IMR-90 (cell line): ENCODE measurements at regions not wholly inside any gene's neighbourhood (a gene's known extent, or its start where the extent isn't known, plus 50 kb on each side); places are given as distances from the start of the nearest gene placed in this dataset.

ENCODE experiments used
- ATAC-seq: fragments of 200-7000 bp; cut with Tn5 transposase; 2 replicates; pipeline ENCODE4 v1.9.1; 2020; ENCODE audit warnings: low read depth, mild to moderate bottlenecking, moderate library complexity
- BruUV-seq: library from RNA; stranded (reverse); fragments of 400-500 nt; replicated peaks from 2 replicates; lab custom pipeline; 2021; lab: Mats Ljungman, UMichigan
- CTCF ChIA-PET: fragments of 300-600 bp; formaldehyde crosslinking; extraction: SDS; loops from one replicate; lab custom pipeline; 2021; ENCODE audit warnings: antibody characterized with exemption; lab: Yijun Ruan, JAX
- POLR2A ChIA-PET: fragments of 300-600 bp; sonication (Branson Sonifier 250); formaldehyde crosslinking; loops from one replicate; lab custom pipeline; 2022; ENCODE audit warnings: antibody characterized with exemption; ENCODE audit not compliant: unreplicated experiment; lab: Charles Lee
- DNase-seq: peaks from one replicate; pipeline ENCODE4 v3.0.0; 2013
- H2AFZ ChIP-seq: replicated peaks from 2 replicates; pipeline ENCODE3; 2013; ENCODE audit warnings: low read length, mild to moderate bottlenecking; ENCODE audit not compliant: poor library complexity
- H2AK5ac ChIP-seq: 2 replicates; pipeline ENCODE4 v1.6.1; 2013; ENCODE audit warnings: low read depth, low read length, inconsistent platforms
- H2AK9ac ChIP-seq: replicated peaks from 2 replicates; pipeline ENCODE3; 2013; ENCODE audit warnings: mild to moderate bottlenecking, low read depth, low read length, moderate library complexity; ENCODE audit not compliant: poor library complexity
- H2BK120ac ChIP-seq: 2 replicates; pipeline ENCODE4 v1.6.1; 2013; ENCODE audit warnings: low read depth, low read length, inconsistent platforms
- H2BK15ac ChIP-seq: 3 replicates; pipeline ENCODE4 v1.6.1; 2013; ENCODE audit warnings: low read depth, low read length, inconsistent platforms
- H2BK20ac ChIP-seq: 2 replicates; pipeline ENCODE4 v1.6.1; 2013; ENCODE audit warnings: low read depth, mild to moderate bottlenecking, inconsistent platforms, low read length, moderate library complexity
- H2BK5ac ChIP-seq: 2 replicates; pipeline ENCODE4 v1.6.1; 2013; ENCODE audit warnings: mild to moderate bottlenecking, low read depth, low read length, inconsistent platforms; ENCODE audit not compliant: poor library complexity, severe bottlenecking
- H3K14ac ChIP-seq: replicated peaks from 2 replicates; pipeline ENCODE4 v1.6.1; 2013; ENCODE audit warnings: low read depth, low read length, inconsistent platforms
- H3K18ac ChIP-seq: 2 replicates; pipeline ENCODE4 v1.6.1; 2013; ENCODE audit warnings: low read depth, low read length, control low read depth
- H3K23ac ChIP-seq: 2 replicates; pipeline ENCODE4 v1.6.1; 2013; ENCODE audit warnings: low read depth, low read length, inconsistent platforms
- H3K27ac ChIP-seq: 2 replicates; pipeline ENCODE4 v1.5.1; 2013; ENCODE audit warnings: mild to moderate bottlenecking, control low read depth, low read length; ENCODE audit not compliant: insufficient read depth
- H3K27me3 ChIP-seq: 2 replicates; pipeline ENCODE4 v1.6.1; 2013; ENCODE audit warnings: low read length; ENCODE audit not compliant: control insufficient read depth, insufficient read depth
- H3K36me3 ChIP-seq: 2 replicates; pipeline ENCODE4 v1.6.1; 2013; ENCODE audit warnings: low read length, mixed read lengths; ENCODE audit not compliant: control insufficient read depth, insufficient read depth
- H3K4ac ChIP-seq: 2 replicates; pipeline ENCODE4 v1.6.1; 2013; ENCODE audit warnings: low read depth, low read length, inconsistent platforms
- H3K4me1 ChIP-seq: 2 replicates; pipeline ENCODE4 v1.6.1; 2013; ENCODE audit warnings: low read length, mixed read lengths; ENCODE audit not compliant: control insufficient read depth, insufficient read depth
- H3K4me2 ChIP-seq: 2 replicates; pipeline ENCODE4 v1.6.1; 2013; ENCODE audit warnings: low read depth, mild to moderate bottlenecking, control low read depth, low read length, moderate library complexity
- H3K4me3 ChIP-seq: 2 replicates; pipeline ENCODE4 v1.5.1; 2013; ENCODE audit warnings: low read depth, mild to moderate bottlenecking, control low read depth, low read length, moderate library complexity; ENCODE audit not compliant: insufficient read depth
- H3K56ac ChIP-seq: 2 replicates; pipeline ENCODE4 v1.6.1; 2013; ENCODE audit warnings: low read length, inconsistent platforms; ENCODE audit not compliant: insufficient read depth; ENCODE audit errors: extremely low read depth
- H3K79me1 ChIP-seq, 2 experiments: 2 replicates each; pipeline ENCODE4 v1.6.1; 2013; ENCODE audit warnings: low read length in 2 of 2, inconsistent platforms in 1 of 2, low read depth in 1 of 2
- H3K9ac ChIP-seq: 2 replicates; pipeline ENCODE4 v1.6.1; 2013; ENCODE audit warnings: low read depth, low read length, control low read depth
- H3K9me1 ChIP-seq: 2 replicates; pipeline ENCODE4 v1.6.1; 2013; ENCODE audit warnings: low read length, inconsistent platforms; ENCODE audit not compliant: insufficient read depth
- H3K9me3 ChIP-seq: 2 replicates; pipeline ENCODE4 v1.6.1; 2013; ENCODE audit warnings: low read length; ENCODE audit not compliant: control insufficient read depth, insufficient read depth
- H4K20me1 ChIP-seq: 2 replicates; pipeline ENCODE4 v1.6.1; 2013; ENCODE audit warnings: low read length, inconsistent platforms; ENCODE audit not compliant: insufficient read depth
- H4K5ac ChIP-seq: 2 replicates; pipeline ENCODE4 v1.6.1; 2013; ENCODE audit warnings: mild to moderate bottlenecking, low read depth, low read length, control low read depth
- H4K8ac ChIP-seq, 2 experiments: 2 replicates each; pipeline ENCODE4 v1.6.1; 2013; ENCODE audit warnings: low read depth in 2 of 2, low read length in 2 of 2, control low read depth in 1 of 2, inconsistent platforms in 1 of 2
- H4K91ac ChIP-seq: 2 replicates; pipeline ENCODE4 v1.6.1; 2013; ENCODE audit warnings: low read depth, low read length, inconsistent platforms; ENCODE audit not compliant: insufficient read depth
- BHLHE40 ChIP-seq: fragments of 150-350 bp; IDR thresholded peaks from 2 replicates; pipeline ENCODE4 v1.6.1; 2016; ENCODE audit warnings: mild to moderate bottlenecking, low read depth, low read length
- CEBPB ChIP-seq: IDR thresholded peaks from 2 replicates; pipeline ENCODE4 v1.6.1; 2012; ENCODE audit warnings: low read depth, low read length, improper control_type of control experiment
- CHD1 ChIP-seq: IDR thresholded peaks from 2 replicates; pipeline ENCODE4 v1.6.1; 2012; ENCODE audit warnings: low read depth, low read length, improper control_type of control experiment
- CTCF ChIP-seq: conservative IDR thresholded peaks from 2 replicates; pipeline ENCODE4 v1.5.1; 2012; ENCODE audit warnings: mild to moderate bottlenecking, low read depth, low read length, improper control_type of control experiment
- FOS ChIP-seq: fragments of 150-350 bp; IDR thresholded peaks from 2 replicates; pipeline ENCODE4 v1.6.1; 2016; ENCODE audit warnings: low read depth, low read length
- MAFK ChIP-seq: IDR thresholded peaks from 2 replicates; pipeline ENCODE4 v1.6.1; 2012; ENCODE audit warnings: low read depth, low read length, improper control_type of control experiment
- MAZ ChIP-seq: IDR thresholded peaks from 2 replicates; pipeline ENCODE4 v1.6.1; 2012; ENCODE audit warnings: low read depth, mild to moderate bottlenecking, low read length, improper control_type of control experiment, moderate library complexity, borderline replicate concordance
- MXI1 ChIP-seq: IDR thresholded peaks from 2 replicates; pipeline ENCODE4 v1.6.1; 2012; ENCODE audit warnings: low read depth, mild to moderate bottlenecking, low read length, moderate library complexity, borderline replicate concordance
- NFE2L2 ChIP-seq: fragments of 150-350 bp; IDR thresholded peaks from 2 replicates; pipeline ENCODE4 v1.6.1; 2016; ENCODE audit warnings: low read depth, mild to moderate bottlenecking, low read length
- POLR2A ChIP-seq: IDR thresholded peaks from 2 replicates; pipeline ENCODE4 v1.6.1; 2012; ENCODE audit warnings: mild to moderate bottlenecking, low read depth, low read length
- RAD21 ChIP-seq: IDR thresholded peaks from 2 replicates; pipeline ENCODE4 v1.6.1; 2012; ENCODE audit warnings: low read length, improper control_type of control experiment
- RCOR1 ChIP-seq: IDR thresholded peaks from 2 replicates; pipeline ENCODE4 v1.6.1; 2012; ENCODE audit warnings: mild to moderate bottlenecking, low read length, improper control_type of control experiment; ENCODE audit not compliant: insufficient replicate concordance
- RFX5 ChIP-seq: IDR thresholded peaks from 2 replicates; pipeline ENCODE4 v1.8.0; 2012; ENCODE audit warnings: low read depth, mild to moderate bottlenecking, low read length, moderate library complexity
- SMC3 ChIP-seq: fragments of 150-350 bp; IDR thresholded peaks from 2 replicates; pipeline ENCODE4 v1.6.1; 2016; ENCODE audit warnings: low read depth, mild to moderate bottlenecking, antibody characterized with exemption, low read length, moderate library complexity
- USF2 ChIP-seq: fragments of 150-350 bp; IDR thresholded peaks from 2 replicates; pipeline ENCODE4 v1.6.1; 2017; ENCODE audit warnings: mild to moderate bottlenecking, antibody characterized with exemption, low read length, low read depth
- WGBS, 2 experiments: methylation state at CpG; one replicate each; pipeline versions ENCODE4 v1.1.5 to v1.1.7; 2013; ENCODE audit warnings: missing lambda C conversion rate in 2 of 2; ENCODE audit not compliant: insufficient read length in 1 of 2; ENCODE audit errors: extremely low coverage in 2 of 2; 5-methylcytosine and 5-hydroxymethylcytosine counted together
- dilution Hi-C: fragments of 300-500 bp; cut with HindIII; formaldehyde crosslinking; loops from one replicate; pipeline ENCODE4 v1.14.3; 2018; ENCODE audit warnings: low sequenced_read_pairs; ENCODE audit not compliant: unreplicated experiment
- in situ Hi-C: fragments of 300-500 bp; cut with MboI; formaldehyde crosslinking; loops from 3 replicates; pipeline ENCODE4 v1.14.3; 2019; ENCODE audit warnings: low sequenced_read_pairs, inconsistent platforms, mixed read lengths
- intact Hi-C: fragments of 100-400 bp; cut with micrococcal nuclease; formaldehyde crosslinking; loops from 2 replicates; pipeline ENCODE4 v1.10.0; 2022
- TF ChIP-seq, protein P1 (sequence below): fragments of 150-350 bp; IDR thresholded peaks from 2 replicates; pipeline ENCODE4 v1.6.1; 2016; ENCODE audit warnings: low read depth, mild to moderate bottlenecking, low read length, moderate library complexity, borderline replicate concordance

DNA sequence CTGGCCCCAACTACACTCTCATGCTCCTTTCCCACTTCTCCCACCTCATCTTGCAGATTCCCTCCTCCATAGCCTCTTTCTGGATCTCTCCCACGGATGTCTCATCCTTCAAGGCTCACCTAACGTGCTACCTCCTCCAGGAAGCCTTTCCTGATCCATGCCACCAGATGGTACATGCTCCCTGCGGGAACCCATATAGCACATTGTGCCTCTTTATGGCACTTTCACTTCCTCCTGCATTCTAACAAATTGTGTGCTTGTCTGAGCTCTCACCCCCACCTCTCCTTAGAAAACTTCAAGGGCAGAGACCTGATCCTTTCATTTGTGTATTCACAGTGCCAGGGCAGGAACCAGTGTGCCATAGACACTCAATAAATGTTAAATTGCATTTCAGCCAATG is 63.0 kb downstream of the HES1 start:
- POLR2A ChIA-PET = no interaction called here
- Histone ChIP-seq H3K4ac (no peak overlapping the region), H4K91ac (no peak overlapping the region), H3K27me3 (peaks cover 38% of the 10 kb centered on the region), H2AK5ac (no peak overlapping the region), H3K18ac (no peak overlapping the region), H4K20me1 (no peaks in the 10 kb centered on the region), H3K56ac (no peak overlapping the region), H2AK9ac (no peak overlapping the region), H3K27ac (no peak overlapping the region), H2BK15ac (no peak overlapping the region), H3K79me1 (no peaks in the 10 kb centered on the region), H4K5ac (no peak overlapping the region), H2BK5ac (no peak overlapping the region), H3K9me3 (no peaks in the 10 kb centered on the region), H4K8ac (no peak overlapping the region), H3K9ac (no peak overlapping the region), H3K23ac (no peak overlapping the region), H3K9me1 (no peaks in the 10 kb centered on the region), H2BK120ac (no peak overlapping the region), H3K4me3 (no peak overlapping the region), H3K4me2 (no peak overlapping the region), H3K4me1 (no peaks in the 10 kb centered on the region), H2BK20ac (no peak overlapping the region), H3K14ac (no peak overlapping the region), H3K36me3 (no peaks in the 10 kb centered on the region), H2AFZ (no peak overlapping the region)
- in situ Hi-C loops = no loop called here
- TF ChIP-seq RCOR1 (no peak), NFE2L2 (no peak), USF2 (no peak), CEBPB (no peak), FOS (no peak), MAZ (no peak), RFX5 (no peak), MXI1 (no peak), BHLHE40 (no peak), SMC3 (no peak), MAFK (no peak), RAD21 (no peak), POLR2A (no peak), CTCF (no peak), CHD1 (no peak)
- TF ChIP-seq, protein P1, sequence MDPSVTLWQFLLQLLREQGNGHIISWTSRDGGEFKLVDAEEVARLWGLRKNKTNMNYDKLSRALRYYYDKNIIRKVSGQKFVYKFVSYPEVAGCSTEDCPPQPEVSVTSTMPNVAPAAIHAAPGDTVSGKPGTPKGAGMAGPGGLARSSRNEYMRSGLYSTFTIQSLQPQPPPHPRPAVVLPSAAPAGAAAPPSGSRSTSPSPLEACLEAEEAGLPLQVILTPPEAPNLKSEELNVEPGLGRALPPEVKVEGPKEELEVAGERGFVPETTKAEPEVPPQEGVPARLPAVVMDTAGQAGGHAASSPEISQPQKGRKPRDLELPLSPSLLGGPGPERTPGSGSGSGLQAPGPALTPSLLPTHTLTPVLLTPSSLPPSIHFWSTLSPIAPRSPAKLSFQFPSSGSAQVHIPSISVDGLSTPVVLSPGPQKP = no peak
- WGBS, 2 experiments = 0% methylated on average over 1 of the region's 3 CpGs; no CpG with 5 or more reads in 1 of the 2 experiments
- ATAC-seq (no peak), DNase-seq (no peak)
- CTCF ChIA-PET = no interaction called here
- BruUV-seq = no TSS peak
- intact Hi-C loops = no loop called here
- dilution Hi-C loops = no loop called here
